ENCODE measurements at regions not wholly inside any gene's neighbourhood (a gene's known extent, or its start where the extent isn't known, plus 50 kb on each side); places are given as distances from the start of the nearest gene placed in this dataset.

DNA sequence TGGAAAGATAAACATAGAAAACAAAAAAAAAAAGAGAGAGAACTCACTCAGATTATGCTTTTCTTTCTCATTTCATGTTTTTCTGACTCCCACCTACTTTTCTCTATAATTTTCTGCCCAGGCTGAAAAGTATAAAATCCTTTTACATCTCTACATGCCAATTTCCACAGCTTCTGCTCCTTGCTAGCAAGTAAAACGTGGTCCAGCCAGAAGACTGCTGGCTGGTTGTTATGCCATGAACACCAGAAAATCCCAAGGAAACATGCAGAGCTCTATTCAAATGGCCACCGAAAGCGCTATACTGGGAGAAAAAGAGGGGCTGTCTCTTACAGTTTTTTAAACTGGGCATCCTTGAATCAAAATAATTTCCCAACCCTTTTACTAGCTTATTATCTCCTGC is 512.8 kb upstream of the ID4 start:
- DNase-seq (ENCODE audit: low read depth), result no peak

DNA sequence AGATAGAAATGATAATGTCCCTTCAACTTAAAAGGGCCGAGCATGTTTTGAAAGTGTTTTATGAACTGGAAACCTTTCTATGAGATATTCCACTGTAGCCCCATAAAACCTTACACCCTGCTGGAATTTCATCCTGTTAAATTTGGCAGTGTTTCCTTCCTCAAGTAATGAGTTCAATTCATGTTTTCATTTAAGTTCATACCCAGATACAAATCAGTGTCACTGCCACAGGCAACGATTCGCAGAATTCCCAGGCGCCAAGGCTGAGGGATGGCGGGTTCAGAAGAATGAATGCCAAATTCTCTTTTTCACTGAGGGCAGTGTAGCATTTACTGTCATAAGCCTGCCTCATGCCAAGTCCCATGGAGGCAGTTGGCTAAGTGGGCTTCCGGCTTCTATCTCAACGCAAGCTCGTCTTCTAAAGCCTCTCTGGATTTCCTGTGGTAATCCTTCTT is 511.8 kb upstream of the ID4 start:
- DNase-seq (ENCODE audit: low read depth), result no peak

GRCh38 chr6:19327241-19327640 is 509.9 kb upstream of the ID4 start:
- no peak for DNase-seq (ENCODE audit: low read depth)

DNA sequence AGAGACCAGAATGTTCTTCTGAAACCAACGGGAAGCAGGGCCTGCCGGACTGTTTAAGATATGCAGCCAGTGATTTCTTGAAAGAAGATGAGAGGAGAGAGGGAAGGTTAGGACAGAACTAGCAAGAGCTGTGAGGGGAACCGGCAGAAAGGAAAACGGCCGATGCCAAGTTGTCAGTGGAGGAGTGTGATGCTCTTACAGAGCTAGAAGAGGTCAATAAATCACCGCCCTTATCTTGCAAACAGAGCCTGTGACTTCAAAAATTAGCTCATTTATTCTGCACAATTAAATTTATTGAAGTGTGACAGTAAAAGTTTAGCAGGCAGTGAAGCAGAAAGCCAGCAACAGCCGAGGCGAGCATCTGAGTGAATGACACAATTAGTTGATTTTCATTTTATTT is 509.5 kb upstream of the ID4 start:
- no peak for DNase-seq (ENCODE audit: low read depth)

GRCh38 chr6:19329078-19329477 is 508.1 kb upstream of the ID4 start:
- no peak for DNase-seq (ENCODE audit: low read depth)

- DNase-seq (ENCODE audit: low read depth), result no peak
Measured at GRCh38 chr6:19331089-19331488, 506.1 kb upstream of the ID4 start.

DNA sequence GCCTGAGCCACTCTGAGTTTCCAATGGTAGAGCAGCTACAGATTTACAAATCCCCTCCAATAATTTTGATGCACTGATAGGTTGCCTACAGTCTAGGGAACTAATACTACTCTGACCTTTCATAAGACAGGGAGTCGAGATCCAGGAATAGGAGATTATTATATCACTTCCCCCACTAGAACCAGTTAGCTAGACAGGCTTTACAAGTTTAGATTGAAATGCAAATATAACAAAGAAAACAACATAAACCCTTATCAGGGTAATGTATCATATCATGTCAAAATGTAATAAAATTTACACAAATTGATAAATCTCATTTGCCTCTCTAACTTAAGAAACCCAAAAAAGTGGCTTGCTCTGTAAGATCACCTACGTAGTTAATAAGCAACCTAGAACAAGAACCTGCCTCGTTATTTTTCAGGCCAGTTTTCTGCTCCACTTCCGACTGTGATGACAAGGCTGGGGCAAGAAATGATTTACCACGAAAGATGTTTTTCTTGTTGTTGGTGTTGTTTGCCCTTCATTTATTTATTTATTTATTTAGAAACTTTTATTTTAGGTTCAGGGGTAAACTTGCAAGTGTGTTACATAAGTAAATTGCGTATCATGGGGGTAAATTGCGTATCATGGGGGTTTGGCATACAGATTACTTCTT is 504.2 kb upstream of the ID4 start:
- DNase-seq (ENCODE audit: low read depth), result no peak

GRCh38 chr6:19333936-19334335 is 503.2 kb upstream of the ID4 start:
- no peak for DNase-seq (ENCODE audit: low read depth)

DNA sequence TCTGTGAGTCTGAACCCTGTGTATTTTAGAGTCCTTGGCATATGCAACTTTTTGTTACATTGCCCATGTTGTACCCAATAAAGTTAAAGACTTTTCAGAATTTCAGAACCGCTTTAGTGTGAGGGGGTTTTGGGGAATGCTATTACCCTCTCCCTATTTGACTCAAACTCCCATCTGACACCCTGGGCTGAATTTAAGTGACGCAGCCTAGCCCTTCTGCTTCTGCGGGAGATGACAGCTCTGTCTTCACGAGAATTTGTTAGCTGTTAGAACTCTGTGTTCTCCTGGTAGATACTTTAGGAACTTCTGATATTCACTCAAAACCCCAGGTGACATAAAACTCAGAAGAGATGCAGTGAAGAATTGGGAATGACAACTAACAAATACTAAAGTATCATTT is 500.6 kb upstream of the ID4 start:
- DNase-seq (ENCODE audit: low read depth), result no peak

DNA sequence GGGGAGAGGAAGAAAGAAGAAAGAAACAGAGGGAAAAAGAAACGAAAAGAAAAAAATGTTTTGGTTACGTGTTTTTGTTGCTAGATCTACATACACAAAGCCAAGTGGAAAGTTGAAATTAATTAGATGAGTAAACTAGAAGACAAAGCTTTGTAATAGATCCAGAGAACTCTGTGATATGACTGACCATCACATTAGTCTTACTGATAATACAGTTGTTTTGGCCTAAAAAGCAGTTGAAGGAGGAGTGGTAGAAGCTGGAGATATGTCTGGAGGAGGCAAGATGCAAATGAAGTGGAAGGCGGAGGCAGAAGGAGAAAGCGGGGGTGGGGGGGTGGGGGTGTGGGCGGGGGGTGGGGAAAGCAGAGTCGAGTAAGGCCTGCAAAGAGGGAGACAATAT is 500.1 kb upstream of the ID4 start:
- DNase-seq (ENCODE audit: low read depth), result no peak

GRCh38 chr6:19342616-19343015 is 494.6 kb upstream of the ID4 start:
- no peak for DNase-seq (ENCODE audit: low read depth)

DNA sequence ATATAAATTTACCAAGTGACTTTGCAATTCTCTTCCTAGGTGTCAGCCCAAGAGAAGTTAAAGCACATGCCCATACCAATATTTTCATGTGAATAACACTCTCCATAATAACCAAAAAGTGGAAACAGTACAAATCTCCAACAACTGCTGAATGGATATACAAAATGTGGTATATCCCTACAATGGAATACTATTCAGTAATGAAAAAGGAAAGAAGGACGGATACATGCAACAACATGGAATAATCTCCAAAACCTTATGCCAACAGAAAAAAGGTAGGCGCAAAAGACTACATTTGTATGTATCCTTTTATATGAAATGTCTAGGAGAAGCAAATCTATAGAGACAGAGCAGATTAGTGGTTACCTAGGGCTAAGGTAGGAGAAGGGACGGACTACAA is 487.7 kb upstream of the ID4 start:
- no peak for DNase-seq (ENCODE audit: low read depth)

DNA sequence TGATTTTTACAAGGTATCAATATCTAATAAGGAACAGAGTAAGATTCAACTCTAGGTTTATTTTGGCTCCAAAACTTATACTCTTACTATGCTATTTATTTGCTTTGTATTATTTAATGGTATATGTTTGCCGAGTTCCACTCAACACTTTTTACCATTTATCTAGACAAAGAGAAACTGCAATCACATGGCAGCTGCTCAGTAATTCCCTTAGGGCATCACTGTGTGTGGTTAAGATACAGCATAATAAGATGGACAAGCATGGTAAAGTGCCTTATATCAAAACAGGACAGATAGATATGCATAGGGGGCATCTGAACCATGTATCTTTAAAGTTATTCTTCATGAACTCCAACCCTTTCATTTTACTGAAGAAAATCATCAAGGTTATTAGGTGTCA is 483.0 kb upstream of the ID4 start:
- DNase-seq (ENCODE audit: low read depth), result no peak

DNA sequence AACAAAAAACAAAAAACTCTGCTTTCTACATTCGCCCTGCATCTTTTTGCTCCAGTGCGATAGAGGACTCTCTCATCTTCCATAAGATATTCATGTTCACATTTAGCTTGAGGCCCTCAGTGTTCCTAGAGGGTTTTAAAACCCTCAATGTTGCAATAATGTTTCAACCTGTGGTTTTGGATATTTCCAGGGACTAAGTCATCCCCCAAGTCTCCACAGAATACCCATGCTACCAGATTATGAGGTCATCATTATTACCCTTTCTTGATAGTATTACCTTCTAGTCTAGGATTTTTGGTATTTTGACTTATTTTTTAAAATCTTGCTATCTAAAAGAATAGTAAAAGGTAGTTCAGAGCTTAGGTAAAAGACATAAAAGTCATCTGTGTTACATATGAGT is 480.5 kb upstream of the ID4 start:
- DNase-seq (ENCODE audit: low read depth), result no peak

- no peak for DNase-seq (ENCODE audit: low read depth)
Measured at GRCh38 chr6:19362396-19362795, 474.8 kb upstream of the ID4 start.

DNA sequence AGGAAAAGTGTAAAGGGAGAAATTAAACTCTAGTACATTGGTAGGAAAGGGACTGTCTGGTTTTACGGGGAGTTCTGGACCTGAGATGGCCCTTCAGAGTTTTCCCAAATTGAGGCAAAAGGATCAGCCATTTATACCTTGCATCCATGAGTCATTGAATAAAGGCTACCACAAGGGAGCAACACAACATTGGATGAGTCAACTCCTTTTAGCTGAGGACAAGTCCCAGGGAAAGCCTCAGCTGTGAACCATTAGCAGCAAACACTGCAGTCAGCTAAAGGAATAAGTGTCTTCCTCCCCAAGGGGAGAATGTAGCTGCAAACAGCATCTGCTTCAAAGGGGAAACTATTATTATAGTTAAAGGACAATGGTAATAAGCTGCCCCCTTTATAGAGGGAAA is 468.7 kb upstream of the ID4 start:
- DNase-seq (ENCODE audit: low read depth), result no peak

DNA sequence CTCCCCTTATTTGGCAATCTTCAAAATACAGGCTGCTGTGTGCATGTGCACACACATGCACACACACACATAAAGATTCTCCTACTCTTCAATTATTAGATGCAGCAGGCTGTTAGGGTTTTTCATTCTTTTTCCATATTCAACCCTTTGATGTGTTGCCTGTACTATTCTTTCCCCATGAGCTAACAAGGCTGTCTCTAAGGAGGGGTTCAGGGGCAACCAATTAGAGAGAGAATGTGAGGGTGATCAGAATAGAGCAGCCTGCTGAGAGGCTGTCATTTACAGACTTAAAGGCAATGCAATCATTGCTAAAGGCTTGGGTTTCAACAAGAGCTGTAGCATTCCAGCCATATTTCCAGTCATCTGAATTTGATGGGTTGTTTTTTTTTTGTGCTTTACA is 467.4 kb upstream of the ID4 start:
- no peak for DNase-seq (ENCODE audit: low read depth)

DNA sequence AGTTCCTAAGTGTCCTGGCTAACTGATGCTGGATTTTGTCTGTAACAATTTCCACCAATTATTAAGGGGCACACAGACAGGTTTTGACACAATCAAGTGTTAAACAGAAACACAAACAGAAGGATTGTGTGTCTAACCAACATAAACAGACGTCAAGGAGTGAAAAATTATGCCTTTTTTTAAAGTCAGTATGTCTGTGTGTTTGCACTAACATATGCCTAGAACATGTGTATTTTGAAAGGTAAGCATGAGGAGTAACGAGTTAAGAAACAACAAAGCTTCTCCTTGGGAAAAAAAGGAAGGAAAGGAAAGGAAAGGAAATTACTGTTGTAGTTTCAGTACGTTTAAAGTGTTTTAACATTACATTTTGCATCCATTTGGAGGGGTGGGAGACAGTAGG is 466.3 kb upstream of the ID4 start:
- DNase-seq (ENCODE audit: low read depth), result no peak

DNA sequence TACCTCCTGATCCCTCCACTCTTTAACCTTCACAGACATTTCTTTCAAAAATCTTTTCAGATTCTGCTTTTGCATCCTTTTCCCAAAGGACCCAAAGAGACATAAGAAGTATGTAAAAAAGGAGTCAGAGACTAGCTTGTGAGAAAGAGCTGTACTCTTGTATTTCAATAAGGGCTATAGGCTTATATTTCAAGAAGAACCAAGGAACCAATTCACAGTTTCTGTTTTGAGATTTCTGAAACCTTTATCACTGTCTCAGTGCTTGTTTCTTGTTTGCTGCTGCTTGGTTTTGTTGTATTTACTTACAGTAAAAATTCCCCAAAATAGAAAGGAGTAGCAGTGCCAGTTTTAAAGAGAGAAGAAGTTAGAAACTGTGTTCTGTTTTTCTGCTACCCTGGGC is 461.6 kb upstream of the ID4 start:
- no peak for DNase-seq (ENCODE audit: low read depth)

- DNase-seq (ENCODE audit: low read depth), result no peak
Measured at GRCh38 chr6:19377722-19378121, 459.4 kb upstream of the ID4 start.

DNA sequence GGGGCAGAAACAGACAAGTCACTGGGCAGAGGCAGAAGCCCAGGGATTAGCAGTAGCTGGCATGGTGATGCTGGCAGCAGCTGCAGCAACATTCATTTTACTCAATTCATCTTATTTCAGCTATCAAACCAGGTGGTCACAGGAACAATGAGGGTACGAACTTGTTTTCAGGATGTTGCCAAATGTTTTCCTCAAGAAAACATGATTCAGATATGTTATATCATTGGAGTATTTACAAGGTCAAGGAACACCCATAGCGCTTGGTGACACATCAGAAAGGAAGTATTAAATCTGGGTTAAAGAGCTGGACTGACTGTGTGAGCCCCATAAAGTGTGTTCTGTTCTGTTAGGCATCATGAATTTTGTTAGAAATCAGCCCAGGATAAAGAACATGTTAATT is 456.9 kb upstream of the ID4 start:
- no peak for DNase-seq (ENCODE audit: low read depth)

DNA sequence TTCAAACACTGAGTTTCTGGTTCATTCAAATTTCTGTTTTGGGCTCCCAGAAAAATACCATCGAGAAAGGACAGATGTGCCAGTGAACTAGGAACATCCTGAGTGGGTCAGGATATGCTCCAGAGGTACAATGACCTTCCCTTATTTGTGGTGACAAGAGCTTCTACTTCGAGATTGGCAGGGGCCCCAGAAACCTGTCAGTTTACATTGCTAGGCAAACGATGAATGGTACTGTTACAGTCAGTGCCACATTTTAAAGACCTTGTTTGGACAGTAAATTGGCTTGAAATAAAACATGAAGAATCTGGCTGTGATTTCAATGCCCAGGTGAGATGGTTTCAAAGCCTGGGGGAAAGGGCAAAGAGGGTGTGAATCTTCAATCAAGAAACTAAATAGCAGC is 454.5 kb upstream of the ID4 start:
- no peak for DNase-seq (ENCODE audit: low read depth)

DNA sequence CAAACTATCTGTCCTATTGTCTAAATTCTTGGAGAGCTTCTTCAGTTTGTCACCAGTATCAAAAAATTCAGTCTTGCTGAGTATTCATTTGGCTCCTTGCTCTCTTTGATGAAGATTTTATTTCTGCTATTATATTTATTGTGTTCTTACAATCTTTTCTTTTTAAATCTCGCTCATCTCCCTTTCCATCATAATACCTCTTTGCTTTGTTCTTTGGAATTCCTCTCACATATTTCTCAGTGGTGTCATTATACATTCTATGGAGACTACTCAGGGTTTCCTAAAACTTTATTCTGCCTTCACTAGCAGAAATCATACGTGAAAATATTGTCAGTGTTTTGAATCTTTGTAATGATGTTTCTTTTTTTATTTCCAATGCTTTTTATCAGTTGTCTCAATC is 445.2 kb upstream of the ID4 start:
- DNase-seq (ENCODE audit: low read depth), result no peak

DNA sequence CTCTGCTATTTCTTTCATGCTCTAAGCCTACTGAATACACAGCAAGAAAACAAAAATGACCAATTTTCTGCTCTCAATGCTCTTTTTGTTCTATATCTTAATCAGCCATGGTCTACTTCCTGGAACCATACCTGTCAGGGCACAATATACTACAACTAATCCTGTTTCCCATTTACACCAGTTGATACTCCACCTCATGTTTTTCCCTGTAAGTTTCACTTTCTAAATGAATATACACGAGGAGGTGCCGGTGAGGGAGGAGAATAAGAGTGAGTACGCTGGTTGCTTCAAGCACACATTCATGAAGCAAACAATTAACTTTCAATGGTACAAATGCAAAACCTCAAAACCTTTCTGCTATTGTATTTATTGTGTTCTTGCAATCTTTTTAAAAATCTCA is 443.1 kb upstream of the ID4 start:
- DNase-seq (ENCODE audit: low read depth), result no peak

- DNase-seq (ENCODE audit: low read depth), result no peak
Measured at GRCh38 chr6:19394687-19395086, 442.5 kb upstream of the ID4 start.

Measured in forelimb muscle (tissue), 1 donor.